GM18507 (cell line): ENCODE measurements at regions not wholly inside any gene's neighbourhood (a gene's known extent, or its start where the extent isn't known, plus 50 kb on each side); places are given as distances from the start of the nearest gene placed in this dataset.
"Not testable (repeated sequence)": the region's sequence is repeated elsewhere in the genome, so short reads cannot be mapped to it uniquely, and the experiment has no call there.

Experiments
- DNase-seq: peaks from one replicate; pipeline ENCODE4 v3.0.0; 2011; ENCODE audit warnings: low read depth; ENCODE audit not compliant: insufficient read length; ENCODE audit errors: extremely low spot score
- FAIRE-seq: peaks from 2 replicates; lab custom pipeline; 2011; peaks lifted over from hg19 to GRCh38; lab: Jason Lieb, UNC

DNA sequence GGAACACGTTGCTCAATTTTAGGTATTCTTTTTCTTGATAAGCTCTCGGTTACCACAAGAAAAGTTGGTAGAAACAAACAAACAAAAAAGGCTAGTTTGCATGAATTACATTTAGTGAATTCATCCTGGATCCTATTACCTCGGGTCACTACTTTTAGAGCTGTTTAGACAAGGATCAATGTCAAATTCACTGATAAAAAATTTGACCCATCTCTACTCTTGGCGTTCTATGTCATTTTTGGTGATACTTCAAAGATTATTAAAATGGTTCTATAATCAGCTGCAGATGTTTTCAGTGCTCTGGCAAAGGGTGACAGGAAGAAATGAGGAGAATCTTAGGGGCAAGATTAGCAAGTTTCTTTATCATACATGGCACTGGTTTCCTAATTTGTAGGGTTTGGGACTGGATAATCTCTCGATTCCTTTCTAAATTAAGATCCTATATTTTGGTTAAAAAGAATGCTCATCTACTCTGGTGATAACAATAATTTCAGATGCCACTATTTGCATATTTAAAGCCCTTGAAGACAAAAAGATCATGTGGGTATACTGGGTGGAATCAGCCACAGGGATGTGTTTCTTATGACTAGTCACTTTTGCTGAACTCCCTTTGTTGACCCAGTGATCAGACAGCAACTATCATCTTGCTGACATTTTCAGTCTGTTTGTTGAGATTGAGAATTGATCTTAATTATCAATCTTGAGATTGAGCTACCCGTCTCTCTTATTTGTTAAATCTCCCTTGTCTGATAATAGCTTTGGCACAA lies 442.9 kb downstream of the AASDHPPT start:
- DNase-seq = no peak
- no peak for FAIRE-seq

GRCh38 chr11:106520920-106521319 lies 443.5 kb downstream of the AASDHPPT start:
- DNase-seq (no peak), FAIRE-seq (no peak)

DNA sequence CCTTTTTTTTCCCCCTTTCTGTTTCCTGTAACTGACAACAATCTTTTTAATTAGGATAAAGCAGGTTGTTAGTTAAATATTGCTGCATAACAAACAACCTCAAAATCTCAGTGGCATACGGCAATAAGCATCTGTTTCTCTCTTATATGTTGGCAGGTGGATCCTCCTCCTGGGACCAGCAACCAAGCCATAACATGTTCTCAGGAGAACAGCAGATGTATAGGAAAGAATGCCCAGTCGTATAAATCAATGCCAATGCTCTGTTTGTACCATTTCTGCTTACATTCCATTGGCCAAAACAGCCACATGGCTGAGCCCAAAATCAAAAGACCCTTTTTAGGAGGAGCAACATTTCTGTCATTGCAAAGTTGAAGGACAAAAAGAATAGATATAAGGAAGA lies 445.7 kb downstream of the AASDHPPT start:
- DNase-seq = no peak
- FAIRE-seq = no peak

- no peak for DNase-seq
- FAIRE-seq = no peak
Observed at GRCh38 chr11:106523921-106524320, 446.5 kb downstream of the AASDHPPT start.

DNA sequence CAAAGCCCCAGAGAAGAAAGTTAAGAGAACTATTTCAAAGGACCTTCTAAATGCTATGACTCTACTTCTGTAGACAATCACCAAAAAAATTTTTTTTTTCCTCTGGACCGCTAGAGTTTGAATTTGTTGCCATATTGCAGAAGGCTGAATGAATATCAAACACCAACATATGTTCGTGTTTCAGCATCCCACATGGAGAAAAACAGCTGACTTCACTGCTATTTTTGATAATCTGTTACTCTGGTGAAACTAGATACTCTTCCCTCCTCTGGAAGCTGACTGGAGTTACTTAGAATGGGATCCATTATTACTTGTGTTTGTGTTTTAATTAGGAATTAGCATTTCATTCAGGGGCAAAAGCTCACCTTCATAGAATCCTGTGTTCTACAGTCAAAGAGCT lies 447.0 kb downstream of the AASDHPPT start:
- DNase-seq (no peak), FAIRE-seq (no peak)

DNA sequence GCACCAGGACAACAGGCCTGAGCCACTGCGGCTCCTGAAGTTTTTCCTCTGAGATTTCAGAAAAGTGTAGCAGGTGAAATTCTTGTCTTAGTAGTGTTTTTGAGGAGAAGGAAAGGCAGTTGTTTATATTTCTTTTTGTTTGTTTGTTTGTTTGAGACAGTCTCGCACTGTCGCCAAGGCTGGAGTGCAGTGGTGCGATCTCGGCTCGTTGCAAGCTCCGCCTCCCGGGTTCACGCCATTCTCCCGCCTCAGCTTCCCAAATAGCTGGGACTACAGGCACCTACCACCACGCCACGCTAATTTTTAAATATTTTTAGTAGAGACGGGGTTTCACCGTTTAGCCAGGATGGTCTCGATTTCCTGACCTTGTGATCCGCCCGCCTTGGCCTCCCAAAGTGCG lies 454.2 kb downstream of the AASDHPPT start:
- not testable (repeated sequence) for DNase-seq, FAIRE-seq

DNA sequence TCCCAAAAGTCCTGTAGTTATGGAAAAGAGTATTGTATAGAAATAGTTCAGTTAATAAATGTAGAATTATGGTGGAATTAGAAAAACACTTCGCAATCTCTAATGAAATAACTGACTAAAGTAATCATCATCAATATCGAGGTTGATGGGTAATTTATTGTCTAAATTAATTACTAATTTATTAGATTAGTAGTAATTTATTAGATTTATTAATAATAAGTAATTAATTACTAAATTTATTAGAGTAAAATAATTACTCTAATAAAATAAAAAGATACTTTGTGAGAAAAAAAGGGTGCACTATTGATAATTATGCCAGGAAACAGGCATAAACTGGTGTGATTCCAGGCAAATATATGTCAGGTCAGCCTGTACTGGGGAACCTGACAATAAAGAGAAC lies 455.6 kb downstream of the AASDHPPT start:
- DNase-seq (no peak), FAIRE-seq (no peak)

GRCh38 chr11:106540001-106540400 lies 462.5 kb downstream of the AASDHPPT start:
- no peak for FAIRE-seq
- DNase-seq = no peak

DNA sequence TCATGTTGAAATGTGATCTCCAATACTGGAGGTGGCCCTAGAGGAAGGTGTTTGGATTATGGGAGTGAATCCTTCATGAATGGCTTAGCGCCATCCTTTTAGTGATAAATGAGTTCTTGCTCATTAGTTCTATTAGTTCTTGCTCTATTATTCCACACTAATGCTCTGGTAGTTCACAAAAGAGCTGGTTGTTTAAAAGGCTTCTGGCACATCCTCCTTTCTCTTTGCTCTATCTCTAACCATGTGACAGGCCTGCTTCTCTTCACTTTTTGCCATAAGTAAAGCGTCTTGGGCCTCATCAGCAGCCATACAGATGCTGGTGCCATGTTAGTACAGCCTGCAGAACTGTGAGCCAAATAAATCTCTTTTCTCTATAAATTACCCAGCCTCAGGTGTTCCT lies 469.9 kb downstream of the GUCY1A2 start:
- no peak for FAIRE-seq
- no peak for DNase-seq

DNA sequence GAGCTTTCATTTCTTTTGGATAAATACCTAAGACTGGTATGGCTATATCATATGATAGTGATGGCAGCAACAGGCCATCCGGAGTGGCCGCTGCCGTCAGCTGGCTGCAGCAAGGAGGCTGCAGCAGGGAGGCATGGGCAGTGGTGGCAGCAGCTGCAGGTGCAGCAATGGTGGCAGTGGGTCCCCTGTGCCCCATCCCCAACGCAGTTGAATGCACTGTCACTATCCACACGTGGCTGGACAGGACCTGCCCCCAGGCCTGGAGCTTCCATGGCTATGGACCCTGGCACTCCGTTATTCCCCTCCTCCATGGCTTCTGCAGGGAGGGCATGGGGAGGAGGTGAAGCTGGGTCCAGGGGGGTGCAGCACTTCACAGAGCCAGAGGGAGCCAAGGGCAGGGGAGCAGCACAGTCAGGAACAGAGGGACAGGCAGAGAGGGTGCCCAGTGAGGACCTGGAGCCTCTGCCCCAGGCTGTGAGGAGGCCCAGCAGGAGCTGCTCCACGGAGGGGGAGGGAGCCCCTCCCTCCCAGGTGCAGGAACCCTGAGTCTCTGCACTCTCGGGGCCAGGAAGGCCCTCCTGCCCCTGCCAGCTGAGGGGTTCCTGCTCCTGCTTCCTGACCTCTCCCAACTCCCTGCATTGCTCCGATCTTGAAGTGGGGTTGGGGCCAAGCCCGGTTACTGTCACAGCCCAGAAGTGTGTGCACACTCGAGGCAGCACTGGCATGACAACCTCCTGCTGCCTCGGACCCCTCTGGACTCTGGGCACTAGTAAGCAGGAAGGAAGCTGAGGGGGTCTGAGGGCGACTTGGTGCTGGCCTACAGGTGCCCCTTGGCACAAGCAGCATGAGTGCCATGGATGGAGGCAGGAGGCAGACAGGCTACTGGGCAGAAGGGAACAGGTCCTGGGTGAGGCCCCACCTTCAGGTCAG lies 466.3 kb downstream of the GUCY1A2 start:
- DNase-seq (no peak), FAIRE-seq (no peak)

DNA sequence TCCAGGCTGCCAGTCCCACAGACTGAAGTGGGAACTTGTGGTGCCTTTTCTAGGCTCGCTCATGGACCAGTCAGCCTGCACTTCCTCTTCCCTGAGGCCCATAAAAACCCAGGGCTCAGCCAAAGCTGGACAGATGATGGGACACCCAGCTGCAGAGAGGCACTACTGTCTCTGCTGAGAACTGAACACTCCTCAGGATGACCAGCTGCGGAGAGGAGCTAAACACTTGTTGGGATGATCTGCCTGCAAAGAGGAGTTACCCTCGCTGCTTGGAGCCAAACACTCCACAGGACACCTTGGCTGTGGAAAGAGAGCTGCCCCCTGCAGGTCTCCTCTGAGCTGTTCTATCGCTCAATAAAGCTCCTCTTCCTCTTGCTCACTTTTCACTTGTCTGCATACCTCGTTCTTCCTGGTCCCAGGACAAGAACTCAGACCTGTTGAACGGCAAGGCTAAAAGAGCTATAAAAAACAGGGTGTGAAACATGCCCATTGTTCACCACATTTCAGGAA lies 465.5 kb downstream of the GUCY1A2 start:
- DNase-seq = no peak
- FAIRE-seq = no peak

DNA sequence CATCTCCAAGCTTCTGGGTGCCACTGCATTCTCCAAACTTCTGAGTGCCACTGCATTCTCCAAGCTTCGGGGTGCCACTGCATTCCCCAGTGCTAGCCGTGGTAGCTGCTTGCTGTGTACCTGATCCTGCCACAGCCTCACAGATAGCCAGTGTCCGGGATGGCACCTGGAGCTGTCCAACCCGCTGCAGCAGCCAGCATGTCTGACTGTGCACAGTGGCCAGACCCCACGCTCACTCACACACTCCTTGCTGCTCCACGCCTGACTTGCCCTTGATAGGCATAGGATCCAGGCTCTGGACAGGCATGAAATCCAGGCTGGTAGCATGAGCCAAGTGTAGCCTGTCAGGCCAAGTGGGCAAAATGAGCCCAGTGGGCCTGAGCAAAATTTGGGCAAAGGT lies 465.0 kb downstream of the GUCY1A2 start:
- DNase-seq (no peak), FAIRE-seq (no peak)

DNA sequence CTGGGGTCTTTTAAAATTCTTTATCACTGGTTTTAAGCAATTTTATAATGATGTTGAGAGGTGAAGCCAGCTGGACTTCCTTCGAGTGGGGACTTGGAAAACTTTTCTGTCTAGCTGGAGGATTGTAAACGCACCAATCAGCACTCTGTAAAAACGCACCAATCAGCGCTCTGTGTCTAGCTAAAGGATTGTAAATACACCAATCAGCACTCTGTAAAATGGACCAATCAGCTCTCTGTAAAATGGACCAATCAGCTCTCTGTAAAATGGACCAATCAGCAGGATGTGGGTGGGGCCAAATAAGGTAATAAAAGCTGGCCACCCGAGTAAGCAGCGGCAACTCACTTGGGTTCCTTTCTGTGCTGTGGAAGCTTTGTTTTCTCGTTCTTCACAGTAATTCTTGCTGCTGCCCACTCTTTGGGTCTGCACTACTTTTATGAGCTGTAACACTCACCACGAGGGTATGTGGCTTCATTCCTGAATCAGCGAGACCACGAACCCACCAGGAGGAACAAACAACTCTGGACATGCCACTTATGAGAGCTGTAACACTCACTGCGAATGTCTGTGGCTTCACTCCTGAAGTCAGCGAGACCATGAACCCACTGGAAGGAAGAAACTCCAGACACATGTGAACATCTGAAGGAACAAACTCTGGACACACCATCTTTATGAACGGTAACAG lies 462.6 kb downstream of the GUCY1A2 start:
- not testable (repeated sequence) for FAIRE-seq, DNase-seq

DNA sequence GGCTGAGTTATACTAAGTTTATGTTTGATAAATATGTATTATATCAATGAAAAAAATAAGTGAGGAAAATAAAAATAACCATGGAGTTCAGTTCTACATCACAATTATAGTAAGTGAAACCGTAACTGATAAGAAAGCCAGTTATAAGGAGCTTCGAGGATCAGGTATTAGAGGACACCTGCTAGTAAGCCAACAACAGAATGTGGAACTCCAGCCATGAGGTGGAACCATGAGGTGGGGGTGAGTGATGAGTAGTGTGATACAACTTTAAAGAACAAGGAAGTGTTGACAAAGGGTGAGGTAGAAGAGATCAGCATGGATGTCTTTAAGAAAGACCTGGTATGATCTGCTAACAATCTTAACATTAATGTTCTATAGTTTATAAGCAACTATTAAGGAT lies 452.9 kb downstream of the GUCY1A2 start:
- no peak for FAIRE-seq

GRCh38 chr11:106568632-106569031 lies 449.6 kb downstream of the GUCY1A2 start:
- DNase-seq (no peak), FAIRE-seq (no peak)

More for the DNA sequence above, 452.9 kb downstream of the GUCY1A2 start:
- no peak for DNase-seq

- FAIRE-seq = not testable (repeated sequence)
Observed at GRCh38 chr11:106577384-106577783, 440.9 kb downstream of the GUCY1A2 start.

GRCh38 chr11:106581399-106581798 lies 436.9 kb downstream of the GUCY1A2 start:
- FAIRE-seq = no peak
- DNase-seq = no peak

More at GRCh38 chr11:106577384-106577783, 440.9 kb downstream of the GUCY1A2 start:
- DNase-seq = not testable (repeated sequence)

- FAIRE-seq = no peak
- DNase-seq = no peak
Observed at GRCh38 chr11:106585061-106585460, 433.2 kb downstream of the GUCY1A2 start.

DNA sequence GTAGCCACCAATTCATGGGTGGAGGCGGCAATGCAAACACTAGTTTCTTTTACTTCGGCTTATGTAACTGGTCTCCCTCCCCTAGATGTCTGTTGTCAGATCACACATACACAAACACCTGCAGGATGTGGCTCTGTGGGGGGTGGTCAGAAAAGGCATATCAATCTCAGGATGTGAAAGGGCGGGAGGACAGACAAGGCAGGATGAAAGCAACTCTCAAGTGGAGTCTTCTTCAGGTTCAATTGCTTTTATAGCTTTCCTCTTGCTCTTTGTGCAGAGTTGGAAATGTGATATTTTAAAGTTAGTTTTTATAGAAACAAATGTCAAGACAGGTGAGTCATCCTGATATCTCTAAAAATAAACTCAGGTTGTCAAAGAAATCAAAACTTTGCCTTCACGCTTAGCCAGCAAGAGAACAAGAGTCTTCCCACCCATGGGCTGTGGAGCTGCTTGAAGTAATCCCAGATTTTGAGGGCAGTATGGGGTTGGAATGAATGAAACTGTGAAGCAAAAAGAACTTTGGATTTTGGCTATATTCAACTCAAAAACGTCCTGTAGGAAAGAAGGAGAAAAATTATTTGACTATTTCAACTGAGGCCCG lies 423.4 kb downstream of the GUCY1A2 start:
- FAIRE-seq = no peak
- DNase-seq = no peak
